GM20431 (cell line): ENCODE measurements at regions not wholly inside any gene's neighbourhood (a gene's known extent, or its start where the extent isn't known, plus 50 kb on each side); places are given as distances from the start of the nearest gene placed in this dataset.
"Not testable (repeated sequence)": the region's sequence is repeated elsewhere in the genome, so short reads cannot be mapped to it uniquely, and the experiment has no call there.

Experiments used
- in situ Hi-C: fragments of 300-500 bp; cut with MseI, MboI; formaldehyde crosslinking; loops from one replicate; pipeline ENCODE4 v1.15.0; 2020; ENCODE audit warnings: low sequenced_read_pairs; ENCODE audit not compliant: unreplicated experiment

DNA sequence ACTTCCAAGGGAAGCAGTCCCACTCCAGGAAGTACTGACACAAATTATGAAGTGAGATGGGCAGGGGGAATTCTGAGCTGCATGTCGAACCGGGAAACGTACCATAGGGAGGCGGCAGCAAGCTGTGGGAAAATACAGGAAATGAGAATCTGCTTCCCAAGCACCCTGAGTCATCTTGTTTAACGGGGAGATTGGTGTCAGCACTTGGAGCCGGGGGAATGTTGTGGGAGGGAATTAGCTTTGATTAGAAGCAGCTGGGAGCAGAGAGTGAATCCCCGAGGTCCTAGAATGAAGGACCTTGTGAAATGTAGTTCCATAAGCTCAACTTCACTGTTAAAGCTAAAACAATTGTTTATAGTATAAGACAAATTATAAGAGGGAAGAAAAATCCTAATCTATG is 141.4 kb upstream of the PRKCQ start:
- in situ Hi-C loops = no loop called here

GRCh38 chr10:6719561-6719960 is 139.5 kb upstream of the PRKCQ start:
- in situ Hi-C loops = no loop called here

DNA sequence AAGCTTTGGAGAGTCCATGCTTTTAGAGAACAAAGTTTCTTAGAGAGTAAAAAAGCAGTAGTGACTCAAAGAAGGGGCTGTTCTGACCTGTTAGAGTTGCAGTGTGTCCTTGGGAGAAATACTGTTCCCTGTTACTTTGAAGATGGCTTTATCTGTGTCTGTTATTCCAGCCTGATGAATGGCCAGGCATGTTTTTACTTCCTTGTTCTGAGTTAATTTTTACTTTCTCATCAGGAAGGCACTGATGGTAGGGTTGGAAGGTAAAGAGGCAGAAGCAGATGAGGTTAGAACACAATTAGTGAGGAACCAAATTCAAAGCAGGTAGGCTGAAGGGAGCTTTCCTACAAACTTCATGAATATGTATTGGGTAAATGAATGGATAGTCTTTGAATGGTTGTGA is 138.5 kb upstream of the PRKCQ start:
- in situ Hi-C loops = no loop called here

GRCh38 chr10:6716516-6716915 is 136.4 kb upstream of the PRKCQ start:
- in situ Hi-C loops = no loop called here

GRCh38 chr10:6713716-6714115 is 133.6 kb upstream of the PRKCQ start:
- in situ Hi-C loops = no loop called here

DNA sequence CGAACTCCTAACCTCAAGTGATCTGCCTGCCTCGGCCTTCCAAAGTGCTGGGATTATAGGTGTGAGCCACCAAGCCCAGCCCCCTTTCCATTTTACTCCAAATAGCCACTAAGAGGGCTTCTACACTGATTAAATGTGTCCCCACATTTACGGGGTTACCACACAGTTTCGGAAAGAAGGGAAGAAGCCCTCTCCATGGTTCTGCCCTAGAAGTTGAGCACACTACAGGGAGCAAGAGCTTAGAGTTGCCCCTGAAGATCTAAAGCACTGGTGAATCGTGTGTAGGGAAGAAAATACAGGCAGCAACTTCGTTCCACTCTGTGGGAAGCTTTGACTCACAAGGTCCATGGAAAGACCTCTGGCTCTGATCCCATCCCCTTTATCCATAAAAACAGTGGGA is 133.0 kb upstream of the PRKCQ start:
- in situ Hi-C loops = no loop called here

- in situ Hi-C loops = no loop called here
These were observed 131.8 kb upstream of the PRKCQ start for GRCh38 chr10:6711881-6712280.

DNA sequence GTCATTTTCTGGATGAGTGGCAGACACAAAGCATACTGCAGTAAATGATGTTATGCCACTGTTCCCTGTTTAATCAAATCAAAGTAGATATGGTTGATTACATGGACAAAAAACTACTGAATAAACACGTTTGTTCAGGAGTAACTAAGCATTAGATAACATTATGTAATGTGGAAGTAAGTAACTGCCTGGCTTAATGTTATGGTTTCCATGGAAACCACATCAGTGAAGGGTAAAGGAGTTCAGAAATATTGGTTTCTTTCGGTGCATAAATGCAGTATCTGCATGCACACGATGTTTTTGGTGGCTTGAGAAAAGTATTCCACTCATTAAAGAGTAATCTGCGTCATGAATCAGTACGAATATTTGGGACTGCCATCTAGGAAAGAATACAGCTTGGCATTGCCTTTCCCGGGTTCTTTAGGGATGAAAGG is 131.3 kb upstream of the PRKCQ start:
- in situ Hi-C loops = no loop called here

DNA sequence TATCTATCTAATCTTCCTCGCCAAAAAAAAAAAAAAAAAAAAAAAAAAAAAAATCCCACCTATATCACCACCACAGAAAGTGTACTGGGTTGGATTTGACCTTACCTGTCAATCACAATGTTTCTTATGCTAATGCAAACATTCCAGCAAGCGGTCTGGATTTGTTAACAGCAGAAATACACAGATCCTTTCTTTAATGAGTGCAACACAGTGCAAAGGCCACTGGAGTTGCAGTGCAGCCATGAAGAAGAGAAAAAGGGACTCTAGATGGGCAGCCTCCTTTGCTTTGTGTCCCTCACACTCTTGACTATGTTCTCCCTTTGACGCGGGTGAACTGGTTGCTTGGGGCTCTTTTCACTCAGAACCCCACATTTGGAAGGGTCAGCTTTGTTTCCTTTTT is 127.3 kb upstream of the PRKCQ start:
- in situ Hi-C loops = no loop called here

DNA sequence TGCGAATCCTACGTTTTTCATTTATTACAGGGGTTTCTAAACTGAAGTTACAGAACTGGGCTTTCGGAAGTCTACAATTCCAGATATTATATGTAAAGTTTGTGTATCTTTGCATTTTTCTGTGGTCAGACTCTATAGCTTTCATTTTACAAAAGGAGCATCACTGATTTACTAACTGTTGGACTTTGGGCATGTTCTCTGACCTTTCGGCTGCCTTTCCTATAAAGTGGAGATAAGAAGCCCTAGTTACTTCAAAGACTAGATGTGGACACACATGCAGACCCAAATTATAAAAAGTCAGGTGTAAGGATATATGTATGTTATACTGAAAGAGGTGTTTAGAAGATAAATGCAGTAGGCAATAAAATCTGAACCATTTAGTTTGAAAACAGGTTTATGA is 126.6 kb upstream of the PRKCQ start:
- in situ Hi-C loops = no loop called here

DNA sequence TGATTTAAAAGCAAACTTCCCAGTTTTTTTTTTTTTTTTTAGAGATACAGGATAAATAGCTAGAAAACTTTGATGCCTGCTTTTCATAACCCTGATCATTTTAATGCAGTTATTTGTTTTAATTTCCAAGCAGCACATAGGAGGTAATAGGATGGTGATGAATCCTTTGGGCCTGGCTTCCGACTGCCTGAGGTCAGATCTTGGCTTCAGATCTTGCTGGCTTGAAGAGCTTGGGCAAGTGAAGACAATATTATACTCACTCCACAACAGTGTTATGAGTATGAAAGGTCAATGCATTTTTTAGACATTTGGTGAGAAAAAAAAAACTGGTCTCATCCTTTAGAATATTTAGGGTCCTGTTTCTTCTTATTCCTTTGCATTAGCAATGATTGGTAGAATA is 124.8 kb upstream of the PRKCQ start:
- in situ Hi-C loops = no loop called here

- in situ Hi-C loops = not testable (repeated sequence)
These were observed 122.8 kb upstream of the PRKCQ start for GRCh38 chr10:6702833-6703232.

DNA sequence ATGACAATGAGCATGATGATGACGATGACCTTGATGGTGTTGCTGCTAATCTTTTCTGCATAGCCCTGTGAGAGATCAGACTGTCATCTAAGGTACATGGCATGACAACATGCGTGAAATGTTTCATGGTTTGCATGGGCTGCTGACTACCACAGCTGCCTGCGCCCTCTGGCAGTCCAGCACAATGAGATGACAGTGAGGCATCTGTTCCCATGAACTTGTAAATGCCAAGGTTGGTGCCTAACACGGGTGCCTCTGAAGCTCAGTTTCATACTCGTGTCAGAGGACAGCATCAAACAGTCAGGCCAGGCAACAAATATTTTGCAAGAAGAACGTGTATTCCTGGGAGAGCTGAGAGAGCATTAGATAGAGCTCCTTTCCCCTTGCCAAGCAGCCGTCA is 122.0 kb upstream of the PRKCQ start:
- in situ Hi-C loops = no loop called here

GRCh38 chr10:6701289-6701688 is 121.2 kb upstream of the PRKCQ start:
- in situ Hi-C loops = no loop called here

DNA sequence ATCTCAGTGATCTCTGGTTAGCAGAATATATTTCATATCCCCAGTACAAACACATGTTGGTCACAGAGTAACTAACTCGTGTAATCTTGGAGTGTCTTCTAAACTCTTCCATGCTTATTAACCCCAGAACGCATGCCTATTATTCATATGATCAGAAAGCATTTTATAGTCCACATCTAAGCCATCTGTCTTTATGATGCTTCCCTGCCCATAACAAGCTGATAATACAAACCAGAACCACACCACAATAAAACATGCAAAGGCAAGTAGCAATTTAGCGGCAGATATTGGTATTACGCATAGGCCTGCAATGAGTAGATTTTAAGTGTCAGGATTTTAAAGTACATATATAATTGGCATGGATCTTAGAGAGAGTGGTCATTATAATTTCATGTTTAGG is 120.0 kb upstream of the PRKCQ start:
- in situ Hi-C loops = no loop called here

- in situ Hi-C loops = no loop called here
These were observed 119.3 kb upstream of the PRKCQ start for GRCh38 chr10:6699336-6699735.

- in situ Hi-C loops = no loop called here
These were observed 115.4 kb upstream of the PRKCQ start for GRCh38 chr10:6695519-6695918.

DNA sequence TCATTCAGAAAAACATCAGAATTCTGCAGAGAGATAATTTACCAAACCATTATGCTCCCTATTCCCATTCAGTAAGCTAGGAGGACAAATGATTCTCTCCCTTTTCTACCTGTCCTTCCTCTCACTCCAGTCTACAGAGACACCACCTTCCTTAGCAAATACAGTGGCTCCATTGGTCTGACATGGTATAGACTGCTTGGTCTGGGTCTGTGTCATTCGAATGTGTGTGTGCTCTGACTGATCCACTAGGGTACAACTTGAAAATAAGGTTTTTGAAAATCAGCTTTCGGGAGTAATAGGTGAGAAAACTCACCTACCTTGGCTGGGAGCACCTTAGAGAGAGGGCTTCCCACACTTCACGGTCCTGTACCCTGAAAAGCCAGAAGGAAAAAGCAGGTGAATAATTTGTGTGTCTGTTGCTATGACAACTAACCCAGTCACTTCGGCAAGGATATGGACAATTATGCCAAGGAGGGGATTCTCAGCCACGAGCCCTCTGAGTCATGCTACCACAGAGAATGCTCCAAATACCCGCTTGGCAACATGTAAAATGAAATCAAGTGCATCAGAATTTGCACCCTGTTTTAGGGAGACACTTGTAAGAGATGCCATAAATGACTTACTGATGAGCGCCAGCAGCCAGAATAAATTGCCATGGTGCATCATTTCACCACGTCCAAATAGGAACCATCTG is 114.5 kb upstream of the PRKCQ start:
- in situ Hi-C loops = no loop called here

DNA sequence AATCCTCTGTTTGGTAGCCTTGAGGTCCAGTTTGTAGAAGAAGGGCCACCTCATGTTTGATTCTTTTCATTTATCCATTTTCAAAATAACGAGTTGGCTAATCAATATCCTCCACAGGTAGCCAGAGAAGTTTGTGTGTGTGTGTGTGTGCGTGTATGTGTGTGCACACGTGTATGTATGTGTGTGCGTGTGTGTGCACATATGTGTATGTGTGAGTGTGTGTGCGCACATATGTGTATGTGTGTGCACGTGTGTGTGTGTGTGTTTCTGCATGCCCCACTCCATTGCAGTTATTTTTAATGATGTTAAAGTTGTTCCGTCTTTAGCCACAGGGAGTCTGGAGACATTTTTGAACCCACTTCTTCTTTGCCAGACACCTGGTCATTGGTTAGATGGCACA is 112.8 kb upstream of the PRKCQ start:
- in situ Hi-C loops = no loop called here

- in situ Hi-C loops = no loop called here
These were observed 112.0 kb upstream of the PRKCQ start for GRCh38 chr10:6692103-6692502.

- in situ Hi-C loops = no loop called here
These were observed 109.0 kb upstream of the PRKCQ start for GRCh38 chr10:6689036-6689435.

DNA sequence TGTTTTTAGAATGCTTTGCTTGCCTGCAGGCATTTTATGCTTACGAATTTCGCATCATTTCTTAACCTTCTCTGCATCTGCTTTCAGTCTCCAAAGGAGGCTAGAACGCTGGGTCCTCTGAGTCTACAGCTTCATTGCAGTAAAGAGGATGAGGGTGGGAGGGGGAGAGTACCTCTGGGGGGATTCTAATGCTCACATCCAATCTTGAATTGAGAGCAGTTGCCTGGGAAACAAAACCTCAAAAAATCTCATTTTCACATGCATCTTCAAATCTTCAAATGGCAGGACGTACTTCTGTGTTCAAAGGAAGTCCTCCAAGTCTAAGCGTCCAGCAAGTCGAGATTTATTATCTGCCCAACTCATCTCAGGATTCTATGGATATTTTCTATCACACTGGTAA is 100.7 kb upstream of the PRKCQ start:
- in situ Hi-C loops = no loop called here

DNA sequence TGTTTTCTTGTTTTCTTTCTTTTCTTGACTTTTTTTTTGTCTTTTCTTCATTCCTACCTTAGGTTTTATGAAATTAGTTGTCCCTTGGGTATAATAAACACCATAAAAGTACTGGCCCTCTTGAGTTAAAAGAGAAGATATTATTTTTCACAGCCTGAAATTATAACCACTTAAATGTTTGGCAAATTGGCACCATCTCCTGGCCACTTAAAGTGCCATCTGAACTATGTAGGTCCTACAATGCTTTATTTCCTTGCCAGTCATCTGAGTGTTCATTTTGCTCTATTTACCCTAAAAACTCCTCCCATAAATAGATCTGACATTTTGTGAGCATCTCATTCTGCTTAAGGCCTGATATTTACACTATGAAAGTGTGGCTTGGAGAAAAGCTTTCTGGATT is 98.9 kb upstream of the PRKCQ start:
- in situ Hi-C loops = no loop called here
